GM18909 (cell line): ENCODE measurements at regions not wholly inside any gene's neighbourhood (a gene's known extent, or its start where the extent isn't known, plus 50 kb on each side); places are given as distances from the start of the nearest gene placed in this dataset.
"Not testable (repeated sequence)": the region's sequence is repeated elsewhere in the genome, so short reads cannot be mapped to it uniquely, and the experiment has no call there.

Source experiments
- ATAC-seq: cut with Tn5 transposase; IDR thresholded peaks from one replicate; pipeline ENCODE4 v1.9.1; 2021; ENCODE audit warnings: mild to moderate bottlenecking; ENCODE audit not compliant: unreplicated experiment, poor library complexity

- no peak for ATAC-seq
Observed at GRCh38 chr7:138248609-138249008, 172.3 kb downstream of the AKR1D1 start.

GRCh38 chr7:138249975-138250374 lies 173.7 kb downstream of the AKR1D1 start:
- ATAC-seq, result no peak

GRCh38 chr7:138252666-138253065 lies 176.4 kb downstream of the AKR1D1 start:
- not testable (repeated sequence) for ATAC-seq

GRCh38 chr7:138254444-138254843 lies 178.2 kb downstream of the AKR1D1 start:
- ATAC-seq, result no peak

GRCh38 chr7:138257459-138258196 lies 181.4 kb downstream of the AKR1D1 start:
- no peak for ATAC-seq

GRCh38 chr7:138258197-138258559 lies 181.9 kb downstream of the AKR1D1 start:
- ATAC-seq, result no peak

- ATAC-seq, result no peak
Observed at GRCh38 chr7:138259675-138260074, 183.4 kb downstream of the AKR1D1 start.

- no peak for ATAC-seq
Observed at GRCh38 chr7:138267934-138268333, 191.7 kb downstream of the AKR1D1 start.

- ATAC-seq, result no peak
Observed at GRCh38 chr7:138276891-138277290, 183.2 kb upstream of the TRIM24 start.

GRCh38 chr7:138278601-138279000 lies 181.5 kb upstream of the TRIM24 start:
- no peak for ATAC-seq

- ATAC-seq, result no peak
Observed at GRCh38 chr7:138282997-138283396, 177.1 kb upstream of the TRIM24 start.

- ATAC-seq, result no peak
Observed at GRCh38 chr7:138285129-138285528, 174.9 kb upstream of the TRIM24 start.

- ATAC-seq, result no peak
Observed at GRCh38 chr7:138286846-138287245, 173.2 kb upstream of the TRIM24 start.

GRCh38 chr7:138287549-138287948 lies 172.5 kb upstream of the TRIM24 start:
- no peak for ATAC-seq

- no peak for ATAC-seq
Observed at GRCh38 chr7:138289082-138289481, 171.0 kb upstream of the TRIM24 start.

GRCh38 chr7:138289864-138290263 lies 170.2 kb upstream of the TRIM24 start:
- ATAC-seq, result no peak

GRCh38 chr7:138292951-138293350 lies 167.1 kb upstream of the TRIM24 start:
- no peak for ATAC-seq

GRCh38 chr7:138295049-138295637 lies 164.9 kb upstream of the TRIM24 start:
- peak; percentile 80 for ATAC-seq

- ATAC-seq, result no peak
Observed at GRCh38 chr7:138297526-138297925, 162.5 kb upstream of the TRIM24 start.

GRCh38 chr7:138299066-138299465 lies 161.0 kb upstream of the TRIM24 start:
- no peak for ATAC-seq

GRCh38 chr7:138303230-138304070 lies 156.6 kb upstream of the TRIM24 start:
- no peak for ATAC-seq

GRCh38 chr7:138304071-138304320 lies 156.1 kb upstream of the TRIM24 start:
- no peak for ATAC-seq
